Upper lobe of left lung (tissue), 4 donors: ENCODE measurements at regions not wholly inside any gene's neighbourhood (a gene's known extent, or its start where the extent isn't known, plus 50 kb on each side); places are given as distances from the start of the nearest gene placed in this dataset.

Experiments used
- EP300 ChIP-seq, 4 donors: sonication (generic); formaldehyde crosslinking; IDR thresholded peaks; one replicate each; pipeline ENCODE4 v1.5.1; 2017; ENCODE audit warnings: antibody characterized with exemption in 4 of 4, control low read depth in 2 of 4
- POLR2A ChIP-seq, 4 donors: fragments of 450-650 bp; IDR thresholded peaks; one replicate each; pipeline ENCODE4 v1.5.1; 2016 to 2017; ENCODE audit warnings: antibody characterized with exemption in 4 of 4, mild to moderate bottlenecking in 2 of 4
- TF ChIP-seq, protein P1 (sequence below), 6 experiments: fragments of 450-650 bp in 4 of 6; fragments of 200-600 bp in 2 of 6; sonication (generic) in 2 of 6; IDR thresholded peaks; one replicate each; pipeline ENCODE4 v1.5.1; 2016 to 2019; ENCODE audit warnings: antibody characterized with exemption in 6 of 6

DNA sequence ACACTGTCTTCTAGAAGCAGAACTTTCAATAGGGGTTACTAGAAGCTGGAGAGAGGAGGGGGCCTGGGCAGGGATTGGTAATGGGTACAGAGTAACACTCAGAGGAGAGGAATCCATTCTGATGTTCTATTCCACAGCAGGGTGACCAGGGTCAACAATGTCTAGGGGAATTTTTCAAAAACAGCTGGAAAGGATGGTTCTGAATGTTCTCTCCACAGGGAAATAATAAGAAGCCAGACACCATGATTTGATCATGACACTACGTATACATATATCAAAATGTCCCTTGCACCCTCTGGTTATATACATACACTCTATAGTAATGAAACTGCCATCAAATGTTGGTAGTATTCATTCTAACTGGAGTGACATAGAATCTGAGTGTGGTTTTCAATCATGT lies 111.2 kb upstream of the TOP3B start:
- TF ChIP-seq POLR2A (IDR thresholded peaks at IDR 0.05) (no peak), EP300 (IDR thresholded peaks at IDR 0.05) (no peak)
- TF ChIP-seq, protein P1, sequence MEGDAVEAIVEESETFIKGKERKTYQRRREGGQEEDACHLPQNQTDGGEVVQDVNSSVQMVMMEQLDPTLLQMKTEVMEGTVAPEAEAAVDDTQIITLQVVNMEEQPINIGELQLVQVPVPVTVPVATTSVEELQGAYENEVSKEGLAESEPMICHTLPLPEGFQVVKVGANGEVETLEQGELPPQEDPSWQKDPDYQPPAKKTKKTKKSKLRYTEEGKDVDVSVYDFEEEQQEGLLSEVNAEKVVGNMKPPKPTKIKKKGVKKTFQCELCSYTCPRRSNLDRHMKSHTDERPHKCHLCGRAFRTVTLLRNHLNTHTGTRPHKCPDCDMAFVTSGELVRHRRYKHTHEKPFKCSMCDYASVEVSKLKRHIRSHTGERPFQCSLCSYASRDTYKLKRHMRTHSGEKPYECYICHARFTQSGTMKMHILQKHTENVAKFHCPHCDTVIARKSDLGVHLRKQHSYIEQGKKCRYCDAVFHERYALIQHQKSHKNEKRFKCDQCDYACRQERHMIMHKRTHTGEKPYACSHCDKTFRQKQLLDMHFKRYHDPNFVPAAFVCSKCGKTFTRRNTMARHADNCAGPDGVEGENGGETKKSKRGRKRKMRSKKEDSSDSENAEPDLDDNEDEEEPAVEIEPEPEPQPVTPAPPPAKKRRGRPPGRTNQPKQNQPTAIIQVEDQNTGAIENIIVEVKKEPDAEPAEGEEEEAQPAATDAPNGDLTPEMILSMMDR (IDR thresholded peaks at IDR 0.05) = no peak
